ENCODE measurements at regions not wholly inside any gene's neighbourhood (a gene's known extent, or its start where the extent isn't known, plus 50 kb on each side); places are given as distances from the start of the nearest gene placed in this dataset.

DNA sequence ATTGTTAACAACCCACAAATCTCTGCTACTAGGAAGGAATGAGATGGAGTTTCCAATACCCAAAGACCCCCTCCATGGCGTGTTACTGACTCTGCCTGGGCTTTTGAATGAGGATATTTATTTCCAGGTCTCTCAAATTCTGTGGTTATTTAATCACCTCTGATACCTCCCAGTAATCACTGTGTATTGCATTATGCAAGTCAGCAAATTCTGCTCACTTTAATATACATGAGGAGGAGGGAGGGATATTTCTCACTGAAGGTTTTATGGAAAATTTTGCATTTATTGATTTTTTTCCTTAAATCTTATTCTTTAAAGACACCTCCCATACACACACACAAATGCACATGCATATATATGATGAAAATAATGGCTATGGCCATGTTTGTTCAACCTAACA lies 962.9 kb downstream of the VRK1 start:
- TF ChIP-seq GABPA (IDR thresholded peaks at IDR 0.05; ENCODE audit: low read depth) (no peak), SIN3A (IDR thresholded peaks at IDR 0.05; ENCODE audit: borderline replicate concordance, low read depth, low read length) (no peak), YY1 (IDR thresholded peaks at IDR 0.05; ENCODE audit: low read depth) (no peak), POLR2AphosphoS5 (IDR thresholded peaks at IDR 0.05; ENCODE audit: low read depth, low read length) (no peak), JUND (IDR thresholded peaks at IDR 0.05) (no peak), TEAD4 (IDR thresholded peaks at IDR 0.05; ENCODE audit: borderline replicate concordance, insufficient read depth) (no peak), EP300 (IDR thresholded peaks at IDR 0.05; ENCODE audit: borderline replicate concordance in 1 of 2, low read depth in 1 of 2, low read length in 1 of 2) (no peak), FOXM1 (IDR thresholded peaks at IDR 0.05; ENCODE audit: low read depth) (no peak), TAF1 (IDR thresholded peaks at IDR 0.05; ENCODE audit: borderline replicate concordance, low read depth, low read length) (no peak), EZH2phosphoT487 (IDR thresholded peaks at IDR 0.05; ENCODE audit: borderline replicate concordance, low read depth) (no peak), MEF2A (IDR thresholded peaks at IDR 0.05; ENCODE audit: borderline replicate concordance, low read depth) (no peak)
- TF ChIP-seq, protein P1, sequence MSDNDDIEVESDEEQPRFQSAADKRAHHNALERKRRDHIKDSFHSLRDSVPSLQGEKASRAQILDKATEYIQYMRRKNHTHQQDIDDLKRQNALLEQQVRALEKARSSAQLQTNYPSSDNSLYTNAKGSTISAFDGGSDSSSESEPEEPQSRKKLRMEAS (IDR thresholded peaks at IDR 0.05; ENCODE audit: low read depth): no peak
- TF ChIP-seq, protein P2, sequence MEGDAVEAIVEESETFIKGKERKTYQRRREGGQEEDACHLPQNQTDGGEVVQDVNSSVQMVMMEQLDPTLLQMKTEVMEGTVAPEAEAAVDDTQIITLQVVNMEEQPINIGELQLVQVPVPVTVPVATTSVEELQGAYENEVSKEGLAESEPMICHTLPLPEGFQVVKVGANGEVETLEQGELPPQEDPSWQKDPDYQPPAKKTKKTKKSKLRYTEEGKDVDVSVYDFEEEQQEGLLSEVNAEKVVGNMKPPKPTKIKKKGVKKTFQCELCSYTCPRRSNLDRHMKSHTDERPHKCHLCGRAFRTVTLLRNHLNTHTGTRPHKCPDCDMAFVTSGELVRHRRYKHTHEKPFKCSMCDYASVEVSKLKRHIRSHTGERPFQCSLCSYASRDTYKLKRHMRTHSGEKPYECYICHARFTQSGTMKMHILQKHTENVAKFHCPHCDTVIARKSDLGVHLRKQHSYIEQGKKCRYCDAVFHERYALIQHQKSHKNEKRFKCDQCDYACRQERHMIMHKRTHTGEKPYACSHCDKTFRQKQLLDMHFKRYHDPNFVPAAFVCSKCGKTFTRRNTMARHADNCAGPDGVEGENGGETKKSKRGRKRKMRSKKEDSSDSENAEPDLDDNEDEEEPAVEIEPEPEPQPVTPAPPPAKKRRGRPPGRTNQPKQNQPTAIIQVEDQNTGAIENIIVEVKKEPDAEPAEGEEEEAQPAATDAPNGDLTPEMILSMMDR (IDR thresholded peaks at IDR 0.05): no peak

Data from SK-N-SH (cell line).